ENCODE measurements at regions not wholly inside any gene's neighbourhood (a gene's known extent, or its start where the extent isn't known, plus 50 kb on each side); places are given as distances from the start of the nearest gene placed in this dataset.

DNA sequence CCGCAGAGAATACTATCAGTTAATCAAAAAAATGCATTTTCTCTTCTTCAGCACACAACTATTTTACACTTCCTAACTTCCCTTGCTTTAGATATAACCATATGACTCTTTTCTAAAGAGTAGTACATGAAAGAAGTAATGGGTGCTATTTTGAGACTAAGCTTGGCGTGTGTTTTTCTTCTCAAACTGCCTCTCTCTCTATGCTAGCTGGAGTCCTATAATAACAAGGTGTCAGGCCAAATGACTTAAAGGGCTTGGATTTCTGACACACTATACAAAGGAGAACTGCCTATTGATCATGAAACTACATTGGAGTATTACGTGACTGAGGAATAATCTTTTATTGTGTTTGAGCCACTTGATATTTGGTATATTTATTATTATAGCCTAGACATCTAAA lies 1330.1 kb upstream of the SPRY2 start:
- no peak overlapping the region for H3K27ac ChIP-seq (replicated peaks)
- no peaks in the 10 kb centered on the region for H3K27me3 ChIP-seq (ENCODE audit: insufficient read depth, poor library complexity, severe bottlenecking)
- DNase-seq (ENCODE audit: low read depth in 1 of 2, low spot score in 1 of 2), result no peak
- no peak overlapping the region for H3K4me3 ChIP-seq (replicated peaks; ENCODE audit: insufficient read depth, low read length)
- TF ChIP-seq, protein P1, sequence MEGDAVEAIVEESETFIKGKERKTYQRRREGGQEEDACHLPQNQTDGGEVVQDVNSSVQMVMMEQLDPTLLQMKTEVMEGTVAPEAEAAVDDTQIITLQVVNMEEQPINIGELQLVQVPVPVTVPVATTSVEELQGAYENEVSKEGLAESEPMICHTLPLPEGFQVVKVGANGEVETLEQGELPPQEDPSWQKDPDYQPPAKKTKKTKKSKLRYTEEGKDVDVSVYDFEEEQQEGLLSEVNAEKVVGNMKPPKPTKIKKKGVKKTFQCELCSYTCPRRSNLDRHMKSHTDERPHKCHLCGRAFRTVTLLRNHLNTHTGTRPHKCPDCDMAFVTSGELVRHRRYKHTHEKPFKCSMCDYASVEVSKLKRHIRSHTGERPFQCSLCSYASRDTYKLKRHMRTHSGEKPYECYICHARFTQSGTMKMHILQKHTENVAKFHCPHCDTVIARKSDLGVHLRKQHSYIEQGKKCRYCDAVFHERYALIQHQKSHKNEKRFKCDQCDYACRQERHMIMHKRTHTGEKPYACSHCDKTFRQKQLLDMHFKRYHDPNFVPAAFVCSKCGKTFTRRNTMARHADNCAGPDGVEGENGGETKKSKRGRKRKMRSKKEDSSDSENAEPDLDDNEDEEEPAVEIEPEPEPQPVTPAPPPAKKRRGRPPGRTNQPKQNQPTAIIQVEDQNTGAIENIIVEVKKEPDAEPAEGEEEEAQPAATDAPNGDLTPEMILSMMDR (IDR thresholded peaks at IDR 0.05; ENCODE audit: insufficient read depth, low read length), result no peak
- TF ChIP-seq GABPA (IDR thresholded peaks at IDR 0.05; ENCODE audit: low read depth), result no peak
- no peak for TF ChIP-seq SPI1 (IDR thresholded peaks at IDR 0.05; ENCODE audit: borderline replicate concordance, low read depth)
- TF ChIP-seq POLR2AphosphoS5 (IDR thresholded peaks at IDR 0.05; ENCODE audit: low read depth), result no peak
- TF ChIP-seq, protein P2, sequence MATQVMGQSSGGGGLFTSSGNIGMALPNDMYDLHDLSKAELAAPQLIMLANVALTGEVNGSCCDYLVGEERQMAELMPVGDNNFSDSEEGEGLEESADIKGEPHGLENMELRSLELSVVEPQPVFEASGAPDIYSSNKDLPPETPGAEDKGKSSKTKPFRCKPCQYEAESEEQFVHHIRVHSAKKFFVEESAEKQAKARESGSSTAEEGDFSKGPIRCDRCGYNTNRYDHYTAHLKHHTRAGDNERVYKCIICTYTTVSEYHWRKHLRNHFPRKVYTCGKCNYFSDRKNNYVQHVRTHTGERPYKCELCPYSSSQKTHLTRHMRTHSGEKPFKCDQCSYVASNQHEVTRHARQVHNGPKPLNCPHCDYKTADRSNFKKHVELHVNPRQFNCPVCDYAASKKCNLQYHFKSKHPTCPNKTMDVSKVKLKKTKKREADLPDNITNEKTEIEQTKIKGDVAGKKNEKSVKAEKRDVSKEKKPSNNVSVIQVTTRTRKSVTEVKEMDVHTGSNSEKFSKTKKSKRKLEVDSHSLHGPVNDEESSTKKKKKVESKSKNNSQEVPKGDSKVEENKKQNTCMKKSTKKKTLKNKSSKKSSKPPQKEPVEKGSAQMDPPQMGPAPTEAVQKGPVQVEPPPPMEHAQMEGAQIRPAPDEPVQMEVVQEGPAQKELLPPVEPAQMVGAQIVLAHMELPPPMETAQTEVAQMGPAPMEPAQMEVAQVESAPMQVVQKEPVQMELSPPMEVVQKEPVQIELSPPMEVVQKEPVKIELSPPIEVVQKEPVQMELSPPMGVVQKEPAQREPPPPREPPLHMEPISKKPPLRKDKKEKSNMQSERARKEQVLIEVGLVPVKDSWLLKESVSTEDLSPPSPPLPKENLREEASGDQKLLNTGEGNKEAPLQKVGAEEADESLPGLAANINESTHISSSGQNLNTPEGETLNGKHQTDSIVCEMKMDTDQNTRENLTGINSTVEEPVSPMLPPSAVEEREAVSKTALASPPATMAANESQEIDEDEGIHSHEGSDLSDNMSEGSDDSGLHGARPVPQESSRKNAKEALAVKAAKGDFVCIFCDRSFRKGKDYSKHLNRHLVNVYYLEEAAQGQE (IDR thresholded peaks at IDR 0.05; ENCODE audit: insufficient replicate concordance, low read depth), result no peak

DNA sequence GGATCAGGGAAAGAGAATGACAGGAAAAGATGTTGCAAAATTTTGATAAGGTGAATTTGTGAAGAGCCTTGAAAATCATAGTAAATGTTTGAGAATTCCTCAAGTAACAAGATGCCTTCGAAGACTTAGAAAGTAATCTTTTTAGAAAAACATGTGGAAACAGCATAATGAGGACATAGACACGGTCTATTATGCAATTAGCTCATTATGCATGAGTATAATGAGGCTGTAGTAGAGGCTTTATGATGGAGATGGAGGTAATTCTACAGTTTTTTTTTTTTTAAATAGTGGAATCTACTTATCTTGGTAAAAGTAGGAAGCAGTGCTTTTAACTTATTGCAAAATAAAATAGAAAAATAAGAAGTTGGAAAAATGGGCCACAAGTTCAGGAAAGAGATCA lies 1329.1 kb upstream of the SPRY2 start:
- DNase-seq (ENCODE audit: low read depth in 1 of 2, low spot score in 1 of 2), result no peak
- Histone ChIP-seq H3K4me3 (replicated peaks; ENCODE audit: insufficient read depth, low read length) (no peak overlapping the region), H3K27me3 (ENCODE audit: insufficient read depth, poor library complexity, severe bottlenecking) (no peaks in the 10 kb centered on the region), H3K27ac (replicated peaks) (no peak overlapping the region)
- TF ChIP-seq, protein P1 (IDR thresholded peaks at IDR 0.05; ENCODE audit: insufficient read depth, low read length), result no peak
- TF ChIP-seq, protein P2 (IDR thresholded peaks at IDR 0.05; ENCODE audit: insufficient replicate concordance, low read depth), result no peak
- TF ChIP-seq POLR2AphosphoS5 (IDR thresholded peaks at IDR 0.05; ENCODE audit: low read depth) (no peak), GABPA (IDR thresholded peaks at IDR 0.05; ENCODE audit: low read depth) (no peak), SPI1 (IDR thresholded peaks at IDR 0.05; ENCODE audit: borderline replicate concordance, low read depth) (no peak)

DNA sequence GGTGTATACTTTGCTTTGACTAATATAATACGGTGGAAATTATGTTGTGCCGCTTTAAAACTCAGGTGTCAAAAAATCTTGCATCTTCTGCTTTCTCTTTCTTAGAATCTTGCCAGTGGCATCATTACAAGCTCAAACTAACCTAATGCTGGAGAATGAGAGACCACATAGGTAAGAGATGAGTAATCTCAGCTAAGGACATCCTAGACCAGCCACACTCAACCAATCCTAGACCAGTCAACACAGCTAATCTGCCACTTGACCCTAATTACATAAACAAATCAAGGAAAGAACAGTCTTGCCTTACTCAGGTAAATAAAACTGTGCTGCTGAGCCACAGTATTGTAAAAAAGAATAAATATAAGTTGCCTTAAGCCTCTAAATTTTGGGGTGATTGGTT lies 1323.9 kb upstream of the SPRY2 start:
- no peak overlapping the region for H3K4me3 ChIP-seq (replicated peaks; ENCODE audit: insufficient read depth, low read length)
- DNase-seq (ENCODE audit: low read depth in 1 of 2, low spot score in 1 of 2), result no peak
- TF ChIP-seq, protein P1 (IDR thresholded peaks at IDR 0.05; ENCODE audit: insufficient read depth, low read length), result no peak
- no peak for TF ChIP-seq SPI1 (IDR thresholded peaks at IDR 0.05; ENCODE audit: borderline replicate concordance, low read depth)
- no peak for TF ChIP-seq POLR2AphosphoS5 (IDR thresholded peaks at IDR 0.05; ENCODE audit: low read depth)
- no peak for TF ChIP-seq GABPA (IDR thresholded peaks at IDR 0.05; ENCODE audit: low read depth)
- TF ChIP-seq, protein P2 (IDR thresholded peaks at IDR 0.05; ENCODE audit: insufficient replicate concordance, low read depth), result no peak
- H3K27ac ChIP-seq (replicated peaks), result no peak overlapping the region
- H3K27me3 ChIP-seq (ENCODE audit: insufficient read depth, poor library complexity, severe bottlenecking), result no peaks in the 10 kb centered on the region

All from HL-60 (cell line).